Hepatocyte (in vitro differentiated cells): ENCODE measurements at regions not wholly inside any gene's neighbourhood (a gene's known extent, or its start where the extent isn't known, plus 50 kb on each side); places are given as distances from the start of the nearest gene placed in this dataset.

ENCODE experiments used
- DNase-seq: peaks from one replicate; pipeline ENCODE4 v3.0.0-alpha.2; 2016; ENCODE audit warnings: low spot score
- H2AFZ ChIP-seq: fragments of 200-600 bp; sonication (generic); 2 replicates; pipeline ENCODE4 v1.6.0; 2016; ENCODE audit warnings: antibody characterized with exemption, mild to moderate bottlenecking
- H3K27ac ChIP-seq: fragments of 200-600 bp; sonication (generic); 2 replicates; pipeline ENCODE4 v1.5.1; 2016; ENCODE audit warnings: mild to moderate bottlenecking
- H3K27me3 ChIP-seq: fragments of 200-600 bp; sonication (generic); 2 replicates; pipeline ENCODE4 v1.6.1; 2016
- H3K36me3 ChIP-seq: fragments of 200-600 bp; sonication (generic); replicated peaks from 2 replicates; pipeline ENCODE4 v1.5.1; 2016; ENCODE audit warnings: low read depth; ENCODE audit not compliant: insufficient read depth
- H3K4me1 ChIP-seq: fragments of 200-600 bp; sonication (generic); 2 replicates; pipeline ENCODE4 v1.5.1; 2016; ENCODE audit warnings: mild to moderate bottlenecking, moderate library complexity; ENCODE audit not compliant: insufficient read depth
- H3K4me2 ChIP-seq: fragments of 200-600 bp; sonication (generic); 2 replicates; pipeline ENCODE4 v1.6.0; 2016
- H3K4me3 ChIP-seq: fragments of 200-600 bp; sonication (generic); 2 replicates; pipeline ENCODE4 v1.5.1; 2016; ENCODE audit warnings: mild to moderate bottlenecking
- H3K79me2 ChIP-seq: fragments of 200-600 bp; sonication (generic); 2 replicates; pipeline ENCODE4 v1.6.0; 2017; ENCODE audit warnings: mild to moderate bottlenecking
- H3K9me2 ChIP-seq: fragments of 200-600 bp; sonication (generic); replicated peaks from 2 replicates; pipeline ENCODE4 v1.6.0; 2017; ENCODE audit warnings: mild to moderate bottlenecking; ENCODE audit not compliant: insufficient read depth
- H3K9me3 ChIP-seq: fragments of 200-600 bp; sonication (generic); 2 replicates; pipeline ENCODE4 v1.5.1; 2016; ENCODE audit warnings: low read depth, mild to moderate bottlenecking
- H4K20me1 ChIP-seq: fragments of 200-600 bp; sonication (generic); 2 replicates; pipeline ENCODE4 v1.6.0; 2016; ENCODE audit warnings: mild to moderate bottlenecking; ENCODE audit not compliant: insufficient read depth, poor library complexity, severe bottlenecking
- EZH2 ChIP-seq: fragments of 200-600 bp; sonication (generic); IDR thresholded peaks from 2 replicates; pipeline ENCODE4 v1.6.1; 2016; ENCODE audit warnings: antibody characterized with exemption, mild to moderate bottlenecking, borderline replicate concordance
- EZH2phosphoT487 ChIP-seq: fragments of 200-600 bp; sonication (generic); IDR thresholded peaks from one replicate; pipeline ENCODE4 v1.6.1; 2018; ENCODE audit warnings: antibody characterized with exemption, mild to moderate bottlenecking, low read depth, moderate library complexity; ENCODE audit not compliant: unreplicated experiment, severe bottlenecking
- WGBS: methylation state at CpG from one replicate; pipeline ENCODE4 v1.1.6; 2016; ENCODE audit warnings: low lambda C conversion rate; ENCODE audit errors: missing lambda C conversion rate; 5-methylcytosine and 5-hydroxymethylcytosine counted together
- TF ChIP-seq, protein P1 (sequence below): fragments of 200-600 bp; sonication (generic); IDR thresholded peaks from 2 replicates; pipeline ENCODE4 v1.5.1; 2016; ENCODE audit warnings: antibody characterized with exemption, mild to moderate bottlenecking; ENCODE audit not compliant: poor library complexity

DNA sequence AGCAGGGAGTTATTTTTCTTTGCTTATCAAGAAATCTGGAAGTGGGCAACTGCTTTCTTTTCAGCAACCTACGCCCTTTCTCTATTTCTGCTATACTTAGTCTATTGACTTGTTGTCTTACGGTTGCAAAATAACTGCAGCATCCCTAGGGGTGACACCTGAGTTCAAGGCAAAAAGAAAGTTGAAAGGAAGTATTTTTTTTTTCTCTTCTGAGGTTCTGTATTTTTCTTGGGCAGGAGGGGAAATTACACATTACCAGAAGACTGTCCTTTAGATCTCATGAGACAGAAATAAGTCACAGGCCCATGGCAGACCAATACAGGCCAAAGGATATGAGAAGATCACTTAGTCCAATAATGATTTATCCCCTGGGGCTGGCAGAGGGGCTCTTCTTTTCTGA, 204.7 kb upstream of the CASK start:
- H3K4me2 ChIP-seq, result no peak overlapping the region
- no peaks in the 10 kb centered on the region for H4K20me1 ChIP-seq
- H3K9me3 ChIP-seq, result no peaks in the 10 kb centered on the region
- TF ChIP-seq EZH2phosphoT487 (no peak), EZH2 (no peak)
- TF ChIP-seq, protein P1, sequence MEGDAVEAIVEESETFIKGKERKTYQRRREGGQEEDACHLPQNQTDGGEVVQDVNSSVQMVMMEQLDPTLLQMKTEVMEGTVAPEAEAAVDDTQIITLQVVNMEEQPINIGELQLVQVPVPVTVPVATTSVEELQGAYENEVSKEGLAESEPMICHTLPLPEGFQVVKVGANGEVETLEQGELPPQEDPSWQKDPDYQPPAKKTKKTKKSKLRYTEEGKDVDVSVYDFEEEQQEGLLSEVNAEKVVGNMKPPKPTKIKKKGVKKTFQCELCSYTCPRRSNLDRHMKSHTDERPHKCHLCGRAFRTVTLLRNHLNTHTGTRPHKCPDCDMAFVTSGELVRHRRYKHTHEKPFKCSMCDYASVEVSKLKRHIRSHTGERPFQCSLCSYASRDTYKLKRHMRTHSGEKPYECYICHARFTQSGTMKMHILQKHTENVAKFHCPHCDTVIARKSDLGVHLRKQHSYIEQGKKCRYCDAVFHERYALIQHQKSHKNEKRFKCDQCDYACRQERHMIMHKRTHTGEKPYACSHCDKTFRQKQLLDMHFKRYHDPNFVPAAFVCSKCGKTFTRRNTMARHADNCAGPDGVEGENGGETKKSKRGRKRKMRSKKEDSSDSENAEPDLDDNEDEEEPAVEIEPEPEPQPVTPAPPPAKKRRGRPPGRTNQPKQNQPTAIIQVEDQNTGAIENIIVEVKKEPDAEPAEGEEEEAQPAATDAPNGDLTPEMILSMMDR, result no peak
- H3K9me2 ChIP-seq, result no peaks in the 10 kb centered on the region
- DNase-seq, result no peak
- H3K27ac ChIP-seq, result no peak overlapping the region
- H3K27me3 ChIP-seq, result no peaks in the 10 kb centered on the region
- H3K4me3 ChIP-seq, result no peak overlapping the region
- 89% methylated on average over 2 of the region's 2 CpGs for WGBS
- H2AFZ ChIP-seq, result no peak overlapping the region
- no peaks in the 10 kb centered on the region for H3K4me1 ChIP-seq
- no peaks in the 10 kb centered on the region for H3K79me2 ChIP-seq
- H3K36me3 ChIP-seq, result no peaks in the 10 kb centered on the region

DNA sequence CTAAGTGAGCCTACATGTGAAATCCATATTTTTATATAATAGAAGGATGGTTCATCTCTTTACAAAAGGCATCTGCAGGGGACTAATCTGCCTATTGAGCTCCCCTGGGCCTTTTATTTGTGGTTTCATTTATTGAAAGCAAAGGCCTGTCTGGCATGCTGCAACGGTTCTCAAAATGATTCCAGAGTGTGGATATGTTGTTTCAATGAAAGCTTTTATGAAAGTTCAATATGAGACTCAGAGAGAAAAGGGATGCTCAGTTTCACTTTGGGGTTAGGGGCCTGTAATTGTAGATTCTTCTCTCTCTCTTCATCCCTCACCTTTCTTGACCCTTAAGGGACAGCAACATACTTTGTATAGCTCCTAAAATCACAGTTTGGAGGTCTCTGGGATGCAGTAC, 204.2 kb upstream of the CASK start:
- WGBS, result 43% methylated on average over 1 of the region's 1 CpG
- no peak for DNase-seq
- Histone ChIP-seq H3K9me3 (no peaks in the 10 kb centered on the region), H3K27me3 (no peaks in the 10 kb centered on the region), H3K4me1 (no peaks in the 10 kb centered on the region), H3K4me2 (no peak overlapping the region), H3K9me2 (no peaks in the 10 kb centered on the region), H3K27ac (no peak overlapping the region), H3K36me3 (no peaks in the 10 kb centered on the region), H3K4me3 (no peak overlapping the region), H2AFZ (no peak overlapping the region), H3K79me2 (no peaks in the 10 kb centered on the region), H4K20me1 (no peaks in the 10 kb centered on the region)
- TF ChIP-seq, protein P1, result no peak
- no peak for TF ChIP-seq EZH2phosphoT487
- no peak for TF ChIP-seq EZH2

DNA sequence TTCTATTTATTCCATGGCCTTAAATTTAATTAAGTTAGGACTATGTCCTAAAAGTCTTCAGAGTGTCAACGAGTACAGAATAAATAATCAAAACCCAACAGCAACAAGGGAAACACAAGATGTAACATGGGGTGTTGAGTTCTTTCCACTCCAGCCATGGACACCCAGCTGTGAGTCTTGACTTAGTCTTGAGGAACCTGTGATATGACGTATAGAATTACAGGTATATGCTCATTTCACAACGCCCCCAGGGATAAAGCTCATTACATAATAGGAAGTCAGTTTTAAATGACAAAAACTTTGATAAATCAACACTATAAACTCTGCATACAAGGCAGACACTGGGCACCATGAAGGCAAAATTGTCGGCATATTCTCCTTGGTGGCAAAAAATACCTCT, 200.0 kb upstream of the CASK start:
- no peaks in the 10 kb centered on the region for H4K20me1 ChIP-seq
- TF ChIP-seq EZH2 (no peak), EZH2phosphoT487 (no peak)
- TF ChIP-seq, protein P1, result no peak
- H3K4me1 ChIP-seq, result no peaks in the 10 kb centered on the region
- H3K27me3 ChIP-seq, result no peaks in the 10 kb centered on the region
- no peak overlapping the region for H3K4me2 ChIP-seq
- no peaks in the 10 kb centered on the region for H3K9me2 ChIP-seq
- no peak overlapping the region for H3K4me3 ChIP-seq
- no peak for DNase-seq
- 73% methylated on average over 4 of the region's 4 CpGs for WGBS
- no peaks in the 10 kb centered on the region for H3K79me2 ChIP-seq
- H3K36me3 ChIP-seq, result no peaks in the 10 kb centered on the region
- no peak overlapping the region for H2AFZ ChIP-seq
- no peak overlapping the region for H3K27ac ChIP-seq
- no peaks in the 10 kb centered on the region for H3K9me3 ChIP-seq

DNA sequence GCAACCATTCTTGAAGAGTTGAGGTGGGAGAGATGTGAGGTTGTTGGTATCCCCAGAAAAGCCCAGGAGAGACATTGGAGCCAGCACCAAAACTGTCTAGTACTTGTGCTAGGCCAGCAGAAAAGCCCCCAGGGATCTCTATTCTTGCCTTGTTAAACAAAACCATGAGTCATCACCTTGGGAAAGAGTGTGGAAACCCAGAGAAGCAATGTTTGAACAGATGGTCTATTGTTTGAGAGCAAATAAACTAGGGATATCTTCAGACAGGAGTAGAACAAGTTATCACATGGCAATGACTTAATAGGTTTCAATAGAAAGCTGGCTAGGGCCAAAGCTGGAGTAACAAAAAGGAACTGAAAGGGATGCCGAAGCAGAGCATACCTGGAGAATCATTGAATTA, 195.7 kb upstream of the CASK start:
- no peaks in the 10 kb centered on the region for H3K36me3 ChIP-seq
- no peaks in the 10 kb centered on the region for H3K9me2 ChIP-seq
- H3K79me2 ChIP-seq, result no peaks in the 10 kb centered on the region
- no peaks in the 10 kb centered on the region for H3K4me1 ChIP-seq
- 92% methylated on average over 1 of the region's 1 CpG for WGBS
- H3K9me3 ChIP-seq, result no peaks in the 10 kb centered on the region
- TF ChIP-seq EZH2phosphoT487, result no peak
- no peak for TF ChIP-seq EZH2
- TF ChIP-seq, protein P1, result no peak
- peak; percentile 41 for DNase-seq
- H2AFZ ChIP-seq, result no peak overlapping the region
- H3K4me3 ChIP-seq, result no peak overlapping the region
- H3K27ac ChIP-seq, result peak overlapping the region; percentile 38
- H3K4me2 ChIP-seq, result no peak overlapping the region
- no peaks in the 10 kb centered on the region for H3K27me3 ChIP-seq
- H4K20me1 ChIP-seq, result no peaks in the 10 kb centered on the region
